A673 (cell line): ENCODE measurements at regions not wholly inside any gene's neighbourhood (a gene's known extent, or its start where the extent isn't known, plus 50 kb on each side); places are given as distances from the start of the nearest gene placed in this dataset.
"Not testable (repeated sequence)": the region's sequence is repeated elsewhere in the genome, so short reads cannot be mapped to it uniquely, and the experiment has no call there.

Experiments used
- BruUV-seq: library from RNA; stranded (reverse); fragments of 400-500 nt; replicated peaks from 2 replicates; lab custom pipeline; 2021; lab: Mats Ljungman, UMichigan
- CTCF ChIA-PET: fragments of 300-600 bp; sonication (Branson Sonifier 250); formaldehyde crosslinking; loops from one replicate; lab custom pipeline; 2022; ENCODE audit warnings: antibody characterized with exemption; lab: Charles Lee
- POLR2A ChIA-PET: fragments of 300-600 bp; sonication (Branson Sonifier 250); formaldehyde crosslinking; loops from one replicate; lab custom pipeline; 2022; ENCODE audit warnings: antibody characterized with exemption; ENCODE audit not compliant: low non-redundant PET; lab: Charles Lee
- DNase-seq: peaks from one replicate; pipeline ENCODE4 v3.0.0-alpha.2; 2015; ENCODE audit warnings: low spot score
- H3K27ac ChIP-seq: fragments of 200-600 bp; sonication (generic); 2 replicates; pipeline ENCODE4 v1.5.1; 2016; ENCODE audit warnings: mixed run types, low read depth, mild to moderate bottlenecking, mixed read lengths, antibody characterized with exemption, low read length; ENCODE audit not compliant: poor library complexity, severe bottlenecking
- H3K27me3 ChIP-seq: fragments of 200-600 bp; sonication (generic); replicated peaks from 2 replicates; pipeline ENCODE4 v1.6.1; 2017; ENCODE audit warnings: mixed run types, low read depth, mild to moderate bottlenecking, mixed read lengths, antibody characterized with exemption, low read length; ENCODE audit not compliant: insufficient read depth, poor library complexity
- H3K36me3 ChIP-seq: fragments of 200-600 bp; sonication (generic); 2 replicates; pipeline ENCODE4 v1.6.1; 2016; ENCODE audit warnings: mixed run types, mild to moderate bottlenecking, mixed read lengths, antibody characterized with exemption, low read length; ENCODE audit not compliant: insufficient read depth, poor library complexity, severe bottlenecking
- H3K4me1 ChIP-seq: fragments of 200-600 bp; sonication (generic); 2 replicates; pipeline ENCODE4 v1.6.1; 2017; ENCODE audit warnings: mixed run types, mild to moderate bottlenecking, mixed read lengths, antibody characterized with exemption, low read length; ENCODE audit not compliant: insufficient read depth, poor library complexity, severe bottlenecking
- H3K4me3 ChIP-seq: fragments of 200-600 bp; sonication (generic); 2 replicates; pipeline ENCODE4 v1.5.1; 2016; ENCODE audit warnings: low read depth, mixed run types, mild to moderate bottlenecking, mixed read lengths, low read length; ENCODE audit not compliant: poor library complexity, severe bottlenecking
- H3K9me3 ChIP-seq: fragments of 200-600 bp; sonication (generic); 2 replicates; pipeline ENCODE4 v1.6.1; 2016; ENCODE audit warnings: mixed run types, low read depth, mild to moderate bottlenecking, mixed read lengths, antibody characterized with exemption, low read length; ENCODE audit not compliant: poor library complexity, severe bottlenecking
- intact Hi-C: fragments of 100-400 bp; cut with micrococcal nuclease; formaldehyde crosslinking; loops from one replicate; pipeline ENCODE4 v1.10.0; 2022; ENCODE audit not compliant: unreplicated experiment

DNA sequence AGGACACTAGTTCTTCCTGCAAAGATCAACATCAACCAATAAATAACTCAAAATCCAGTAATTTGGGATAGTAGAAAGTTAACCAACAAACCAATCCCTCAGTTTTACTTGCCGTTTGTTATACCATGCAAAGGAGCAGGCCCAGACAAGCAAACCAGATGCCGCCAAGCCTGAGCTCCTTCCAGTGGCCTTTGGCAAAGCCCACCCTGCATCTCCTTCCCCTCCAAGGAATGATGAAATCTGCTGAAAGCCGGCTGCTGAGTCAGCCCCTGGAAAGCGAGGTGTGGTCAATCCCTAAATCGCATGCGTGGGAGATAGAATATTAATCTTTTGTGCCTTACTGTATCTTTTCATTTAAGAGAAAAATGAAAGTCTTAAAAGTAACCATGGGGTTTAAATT lies 135.7 kb upstream of the VOPP1 start:
- H3K27me3 ChIP-seq, BruUV-seq, H3K4me1 ChIP-seq, H3K36me3 ChIP-seq, H3K4me3 ChIP-seq, H3K9me3 ChIP-seq, POLR2A ChIA-PET, CTCF ChIA-PET: not testable (repeated sequence)
- intact Hi-C loops: loop anchor here (10.0 kb wide), 1 partner anchor 63 kb away; no protein-coding TSS in a partner anchor
- peak; percentile 70 for DNase-seq
- H3K27ac ChIP-seq: peak overlapping the region; percentile 90

DNA sequence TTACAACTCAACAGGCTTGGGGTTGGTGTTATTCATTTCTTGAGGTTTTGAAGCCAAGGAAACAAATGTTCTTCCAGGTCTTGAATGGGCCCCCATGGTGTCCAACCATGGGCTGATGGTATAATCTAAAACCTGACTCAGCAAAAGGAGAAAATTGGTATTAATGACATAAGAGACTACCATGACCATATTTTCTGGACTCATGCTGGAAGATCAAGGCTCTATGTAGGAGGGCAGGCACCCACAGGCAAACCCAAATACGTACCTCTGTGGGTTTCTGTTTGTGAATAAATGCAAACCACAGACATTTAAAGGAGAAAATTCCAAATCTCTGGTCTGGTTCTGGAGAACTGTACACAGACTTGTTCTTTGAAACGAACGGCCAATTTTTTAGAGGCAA lies 135.1 kb upstream of the VOPP1 start:
- POLR2A ChIA-PET, H3K9me3 ChIP-seq, DNase-seq, H3K27me3 ChIP-seq, H3K4me3 ChIP-seq, H3K4me1 ChIP-seq, H3K36me3 ChIP-seq, CTCF ChIA-PET: not testable (repeated sequence)
- TSS peak; percentile 92 for BruUV-seq
- H3K27ac ChIP-seq: peak overlapping the region; percentile 90
- intact Hi-C loops: loop anchor here (10.0 kb wide), 1 partner anchor 63 kb away; no protein-coding TSS in a partner anchor

DNA sequence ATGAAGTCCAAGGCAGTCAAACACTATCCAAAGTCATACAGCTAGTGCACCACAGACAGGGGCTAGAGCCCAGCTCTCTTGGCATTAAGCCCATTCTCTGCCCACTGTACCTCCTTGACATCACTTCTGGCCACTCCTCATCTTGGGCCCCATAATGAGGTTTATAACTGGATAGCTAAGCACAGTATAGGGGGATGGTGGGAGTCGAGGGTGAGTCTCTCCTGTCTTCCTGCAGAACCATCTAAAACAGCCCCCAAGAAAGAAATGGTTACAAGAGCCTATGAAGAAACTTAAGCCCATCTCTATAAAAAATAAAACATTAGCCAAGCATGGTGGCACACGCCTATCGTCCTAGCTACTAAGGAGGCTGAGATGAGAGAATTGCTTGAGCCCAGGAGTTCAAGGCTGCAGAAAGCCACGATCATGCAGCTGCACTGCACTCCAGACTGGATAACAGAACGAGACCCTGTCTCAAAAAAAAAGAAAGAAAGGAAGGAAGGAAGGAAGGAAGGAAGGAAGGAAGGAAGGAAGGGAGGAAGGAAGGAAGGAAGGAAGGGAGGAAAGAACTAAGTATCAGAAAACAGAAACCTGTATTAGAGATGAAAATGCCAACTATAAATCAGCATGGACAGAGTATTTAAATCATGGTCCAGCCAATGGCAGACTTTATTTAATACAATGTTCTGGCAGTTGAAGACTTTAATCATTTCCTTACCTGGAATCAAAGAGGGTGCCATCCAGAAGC lies 134.3 kb upstream of the VOPP1 start:
- H3K4me1 ChIP-seq, H3K36me3 ChIP-seq, H3K27me3 ChIP-seq, H3K4me3 ChIP-seq, CTCF ChIA-PET, H3K9me3 ChIP-seq, BruUV-seq: not testable (repeated sequence)
- POLR2A ChIA-PET: interaction anchor here (0.6 kb wide), 1 partner anchor 167 kb away, joined by 5 read pairs; no protein-coding TSS in a partner anchor
- peak; percentile 57 for DNase-seq
- intact Hi-C loops: loop anchor here (10.0 kb wide), 1 partner anchor 62 kb away; no protein-coding TSS in a partner anchor
- H3K27ac ChIP-seq: peak overlapping the region; percentile 90

DNA sequence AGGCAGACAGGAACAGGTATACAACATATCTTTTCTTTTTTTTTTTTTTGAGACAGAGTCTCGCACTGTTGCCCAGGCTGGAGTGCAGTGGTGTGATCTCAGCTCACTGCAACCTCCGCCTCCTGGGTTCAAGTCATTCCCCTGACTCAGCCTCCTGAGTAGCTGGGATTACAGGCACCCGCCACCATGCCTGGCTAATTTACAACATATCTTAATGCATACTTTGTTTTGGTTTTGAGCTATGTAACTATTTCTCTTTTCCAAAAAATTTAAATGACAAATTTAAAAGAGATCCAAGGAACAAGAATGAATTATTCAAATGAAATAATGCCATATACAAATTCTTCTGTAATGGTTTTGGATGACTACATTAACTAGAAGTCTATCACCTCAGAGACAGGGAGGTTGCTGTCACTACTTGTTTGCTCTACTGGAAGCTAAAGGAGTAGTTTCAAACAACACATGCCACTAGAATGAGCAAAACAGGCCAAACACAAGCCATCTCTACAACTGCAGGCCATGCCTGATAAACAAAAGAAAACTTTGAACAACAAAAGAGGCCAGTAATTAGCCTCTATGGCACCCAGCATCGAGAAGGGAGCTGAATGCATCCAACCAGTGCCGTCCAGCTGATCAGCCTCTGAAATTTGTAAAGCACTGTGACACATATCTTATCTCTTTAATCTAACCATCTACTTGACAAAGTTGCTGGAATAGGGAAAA lies 133.6 kb upstream of the VOPP1 start:
- H3K4me1 ChIP-seq, H3K4me3 ChIP-seq, H3K27me3 ChIP-seq, CTCF ChIA-PET, H3K9me3 ChIP-seq, H3K36me3 ChIP-seq, BruUV-seq: not testable (repeated sequence)
- POLR2A ChIA-PET: interaction anchor here (0.6 kb wide), 1 partner anchor 166 kb away, joined by 5 read pairs; no protein-coding TSS in a partner anchor
- intact Hi-C loops: loop anchor here (10.0 kb wide), 1 partner anchor 61 kb away; no protein-coding TSS in a partner anchor
- H3K27ac ChIP-seq: peak overlapping the region; percentile 90
- peak; percentile 18 for DNase-seq

DNA sequence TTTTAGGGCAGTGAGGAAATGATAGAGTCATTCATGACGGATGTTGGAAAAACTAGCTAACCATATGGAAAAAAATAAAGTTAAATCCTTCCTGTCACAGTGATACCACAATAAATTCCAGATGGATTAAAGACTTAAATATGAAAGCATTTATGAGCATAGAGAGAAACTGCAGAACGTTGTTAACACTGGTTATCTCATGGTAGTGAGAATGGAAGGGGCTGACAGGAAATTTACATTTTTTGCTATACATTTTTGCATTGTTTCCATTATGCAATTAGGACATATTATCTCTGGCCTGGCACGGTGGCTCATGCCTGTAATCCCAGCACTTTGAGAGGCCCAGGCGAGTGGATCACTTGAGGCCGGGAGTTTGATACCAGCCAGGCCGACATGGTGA lies 130.5 kb upstream of the VOPP1 start:
- intact Hi-C loops: loop anchor here (10.0 kb wide), 1 partner anchor 58 kb away; no protein-coding TSS in a partner anchor
- H3K36me3 ChIP-seq, H3K4me1 ChIP-seq, BruUV-seq, H3K9me3 ChIP-seq, POLR2A ChIA-PET, H3K27me3 ChIP-seq, CTCF ChIA-PET, H3K4me3 ChIP-seq: not testable (repeated sequence)
- H3K27ac ChIP-seq: peak overlapping the region; percentile 83
- peak; percentile 47 for DNase-seq

DNA sequence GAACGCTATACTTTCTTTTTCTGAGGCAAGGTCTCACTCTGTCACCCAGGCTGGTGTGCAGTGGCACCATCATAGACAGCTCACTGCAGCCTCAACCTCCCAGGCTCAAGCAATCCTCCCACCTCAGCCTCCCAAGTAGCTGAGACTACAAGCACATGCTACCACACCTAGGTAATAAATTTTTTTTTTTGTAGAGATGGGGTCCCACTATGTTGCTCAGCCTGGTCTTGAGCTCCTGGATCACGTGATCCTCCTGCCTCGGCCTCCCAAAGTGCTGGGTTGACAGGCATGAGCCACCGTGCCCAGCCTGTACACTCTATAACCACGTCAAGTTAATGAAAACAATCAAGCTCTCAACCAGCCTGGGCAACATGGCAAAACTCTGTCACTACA lies 127.1 kb upstream of the VOPP1 start:
- BruUV-seq, CTCF ChIA-PET, POLR2A ChIA-PET, H3K9me3 ChIP-seq, DNase-seq, H3K27me3 ChIP-seq, intact Hi-C loops, H3K27ac ChIP-seq, H3K4me3 ChIP-seq, H3K36me3 ChIP-seq: not testable (repeated sequence)
- H3K4me1 ChIP-seq: peaks cover 16% of the 10 kb centered on the region

DNA sequence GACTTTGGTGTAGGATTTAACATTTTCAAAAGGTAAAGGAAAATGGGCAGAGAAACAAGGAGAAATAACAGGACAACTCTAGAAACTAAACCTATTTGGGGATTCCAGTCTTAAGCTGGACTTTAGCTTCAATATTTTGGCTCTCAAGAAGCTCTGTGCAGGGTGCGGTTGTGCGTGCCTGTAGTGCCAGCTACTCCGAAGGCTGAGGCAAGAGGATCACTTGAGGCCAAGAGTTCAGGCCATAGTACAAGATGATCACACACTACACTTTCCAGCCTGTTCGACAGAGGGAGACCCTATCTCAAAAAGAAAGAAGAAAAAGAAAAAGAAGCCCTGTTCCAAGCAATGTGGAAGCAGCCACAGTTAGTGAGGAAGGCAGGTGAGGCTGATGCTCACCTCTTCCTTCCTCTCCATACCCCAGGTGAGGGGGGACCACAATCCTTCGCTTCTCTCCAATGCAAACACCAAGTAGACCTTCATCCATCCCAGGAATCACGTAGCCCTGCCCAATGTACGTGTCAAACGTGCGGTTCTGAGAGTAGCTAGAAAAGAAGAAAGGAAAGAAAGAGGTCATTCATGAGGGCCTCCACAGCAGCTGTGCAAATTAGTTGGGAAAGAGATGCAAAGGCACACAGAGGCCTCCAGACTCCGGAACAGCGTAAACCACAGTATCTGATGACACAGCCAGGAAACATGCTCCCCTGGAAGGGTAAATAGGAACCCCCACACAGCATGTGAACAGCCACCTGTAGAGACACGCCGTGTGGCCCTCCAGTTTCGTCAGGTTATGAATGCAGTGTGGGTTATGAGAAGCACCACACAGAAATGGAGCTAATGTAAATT lies 126.5 kb upstream of the VOPP1 start:
- H3K36me3 ChIP-seq, BruUV-seq, H3K27me3 ChIP-seq, POLR2A ChIA-PET, H3K4me3 ChIP-seq, H3K27ac ChIP-seq, H3K9me3 ChIP-seq, intact Hi-C loops, CTCF ChIA-PET, DNase-seq: not testable (repeated sequence)
- H3K4me1 ChIP-seq: peaks cover 16% of the 10 kb centered on the region
